GM12878 (cell line): ENCODE measurements at regions not wholly inside any gene's neighbourhood (a gene's known extent, or its start where the extent isn't known, plus 50 kb on each side); places are given as distances from the start of the nearest gene placed in this dataset.

Source experiments
- ATAC-seq: fragments of 200-7000 bp; cut with Tn5 transposase; 3 replicates; pipeline ENCODE4 v1.9.1; 2020; ENCODE audit warnings: mild to moderate bottlenecking, moderate library complexity
- BruUV-seq: library from RNA; stranded (reverse); fragments of 400-500 nt; replicated peaks from 2 replicates; lab custom pipeline; 2021; lab: Mats Ljungman, UMichigan
- CTCF ChIA-PET: fragments of 300-600 bp; sonication (Branson Sonifier 250); formaldehyde crosslinking; extraction: SDS; loops from one replicate; lab custom pipeline; 2021; ENCODE audit warnings: inconsistent platforms; lab: Yijun Ruan, JAX
- POLR2A ChIA-PET: fragments of 350-600 bp; formaldehyde crosslinking; extraction: SDS; loops from one replicate; lab custom pipeline; 2021; ENCODE audit warnings: inconsistent platforms; lab: Charles Lee
- RAD21 ChIA-PET: fragments of 300-600 bp; sonication (Branson Sonifier 250); formaldehyde crosslinking; loops from one replicate; lab custom pipeline; 2023; ENCODE audit warnings: antibody characterized with exemption; ENCODE audit not compliant: unreplicated experiment; lab: Charles Lee
- SMC1A ChIA-PET: fragments of 300-600 bp; sonication (Branson Sonifier 250); formaldehyde crosslinking; loops from one replicate; lab custom pipeline; 2023; ENCODE audit not compliant: unreplicated experiment, uncharacterized antibody; lab: Charles Lee
- DNase-seq: peaks from one replicate; pipeline ENCODE4 v3.0.0-alpha.2; 2011; ENCODE audit warnings: low read depth, low spot score
- FAIRE-seq: peaks from 3 replicates; lab custom pipeline; 2011; peaks lifted over from hg19 to GRCh38; lab: Jason Lieb, UNC
- H2AFZ ChIP-seq: 2 replicates; pipeline ENCODE4 v1.6.0; 2011; ENCODE audit warnings: low read depth, low read length, control low read depth; ENCODE audit not compliant: control insufficient read depth
- H3K27ac ChIP-seq: 2 replicates; pipeline ENCODE4 v1.5.1; 2011; ENCODE audit warnings: control low read depth; ENCODE audit not compliant: control insufficient read depth, insufficient read depth
- H3K27me3 ChIP-seq, 2 experiments: replicated peaks in 1 of 2; 2 replicates each; pipeline versions ENCODE4 v1.6.0 to v1.6.1; 2011; ENCODE audit warnings: low read length in 1 of 2; ENCODE audit not compliant: control insufficient read depth in 2 of 2, insufficient read depth in 2 of 2
- H3K36me3 ChIP-seq, 2 experiments: 2 replicates each; pipeline ENCODE4 v1.5.1; 2011; ENCODE audit warnings: low read length in 1 of 2; ENCODE audit not compliant: control insufficient read depth in 2 of 2, insufficient read depth in 2 of 2
- H3K4me1 ChIP-seq: 2 replicates; pipeline ENCODE4 v1.6.1; 2011; ENCODE audit warnings: mild to moderate bottlenecking, low read length, moderate library complexity, mixed read lengths; ENCODE audit not compliant: control insufficient read depth, insufficient read depth
- H3K4me2 ChIP-seq: 2 replicates; pipeline ENCODE4 v1.6.0; 2011; ENCODE audit warnings: control low read depth; ENCODE audit not compliant: control insufficient read depth, insufficient read depth
- H3K4me3 ChIP-seq: fragments of 200-600 bp; sonication (generic); 2 replicates; pipeline ENCODE4 v1.5.1; 2016
- H3K79me2 ChIP-seq: 2 replicates; pipeline ENCODE4 v1.6.0; 2011; ENCODE audit warnings: low read length; ENCODE audit not compliant: control insufficient read depth, insufficient read depth
- H3K9ac ChIP-seq: 2 replicates; pipeline ENCODE4 v1.8.0; 2011; ENCODE audit warnings: low read length, control low read depth, mixed read lengths; ENCODE audit not compliant: control insufficient read depth, insufficient read depth
- H3K9me3 ChIP-seq: replicated peaks from 3 replicates; pipeline ENCODE4 v1.5.1; 2011; ENCODE audit warnings: mild to moderate bottlenecking, low read length; ENCODE audit not compliant: control insufficient read depth, insufficient read depth
- H4K20me1 ChIP-seq: 2 replicates; pipeline ENCODE4 v1.6.0; 2011; ENCODE audit not compliant: control insufficient read depth, insufficient read depth
- ATF7 ChIP-seq: fragments of 450-650 bp; IDR thresholded peaks from 2 replicates; pipeline ENCODE4 v1.6.1; 2016; ENCODE audit warnings: low read depth, mild to moderate bottlenecking
- BCL11A ChIP-seq: IDR thresholded peaks from 2 replicates; pipeline ENCODE4 v1.6.1; 2011; ENCODE audit warnings: low read depth, low read length
- E4F1 ChIP-seq: fragments of 450-650 bp; IDR thresholded peaks from 2 replicates; pipeline ENCODE4 v1.6.1; 2018; ENCODE audit warnings: borderline replicate concordance, mild to moderate bottlenecking; ENCODE audit not compliant: partially characterized antibody
- HDAC6 ChIP-seq: fragments of 200-600 bp; sonication (generic); IDR thresholded peaks from one replicate; pipeline ENCODE4 v1.8.0; 2017; ENCODE audit warnings: antibody characterized with exemption; ENCODE audit not compliant: unreplicated experiment
- NR2F1 ChIP-seq: fragments of 450-650 bp; conservative IDR thresholded peaks from 2 replicates; pipeline ENCODE4 v1.6.1; 2017; ENCODE audit warnings: mild to moderate bottlenecking
- SIN3A ChIP-seq: IDR thresholded peaks from 2 replicates; pipeline ENCODE4 v1.6.1; 2012; ENCODE audit warnings: low read depth, low read length, improper control_type of control experiment
- SREBF2 ChIP-seq: IDR thresholded peaks from 2 replicates; pipeline ENCODE4 v1.6.1; 2012; ENCODE audit warnings: mild to moderate bottlenecking, low read length
- WGBS: methylation state at CpG from one replicate; pipeline ENCODE4 v1.1.6; 2016; ENCODE audit warnings: low lambda C conversion rate; ENCODE audit not compliant: insufficient replicate concordance, insufficient coverage; ENCODE audit errors: missing lambda C conversion rate; 5-methylcytosine and 5-hydroxymethylcytosine counted together
- in situ Hi-C: fragments of 300-500 bp; cut with MboI; formaldehyde crosslinking; loops from 9 replicates; pipeline ENCODE4 v1.14.3; 2018; ENCODE audit warnings: mixed read lengths
- intact Hi-C: fragments of 100-400 bp; cut with micrococcal nuclease; formaldehyde crosslinking; loops from one replicate; pipeline ENCODE4 v1.14.2; 2022; ENCODE audit not compliant: unreplicated experiment

DNA sequence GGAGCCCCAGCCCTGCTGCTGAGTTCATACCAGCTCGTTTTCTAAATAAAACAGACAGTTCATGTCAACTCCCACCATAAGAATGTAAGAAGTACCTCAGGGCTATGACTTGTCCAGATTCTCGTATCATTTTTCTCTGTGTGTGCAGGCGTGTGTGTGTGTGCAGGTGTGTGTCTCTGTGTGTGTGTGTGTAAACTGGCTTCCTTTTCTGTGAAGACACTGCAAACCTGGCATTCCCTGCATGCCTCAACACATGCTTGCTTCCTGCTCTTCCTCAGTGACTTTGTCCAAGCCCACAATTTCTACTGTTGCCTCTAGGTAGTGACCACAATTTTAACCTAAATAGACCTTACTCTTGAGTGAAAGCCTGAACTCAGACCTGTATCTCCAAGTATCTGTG is 879.0 kb downstream of the SLC4A3 start:
- SMC1A ChIA-PET: no interaction called here
- FAIRE-seq (no peak), ATAC-seq (no peak), DNase-seq (no peak)
- intact Hi-C loops (no loop called here), in situ Hi-C loops (no loop called here)
- Histone ChIP-seq H3K27me3 (no peaks in the 10 kb centered on the region), H3K79me2 (no peaks in the 10 kb centered on the region), H3K4me2 (no peak overlapping the region), H3K9ac (no peak overlapping the region), H3K27ac (no peak overlapping the region), H2AFZ (no peak overlapping the region), H3K4me1 (no peaks in the 10 kb centered on the region), H3K9me3 (no peaks in the 10 kb centered on the region), H4K20me1 (no peaks in the 10 kb centered on the region), H3K4me3 (no peak overlapping the region), H3K36me3 (no peaks in the 10 kb centered on the region)
- BruUV-seq: no TSS peak
- TF ChIP-seq SREBF2 (no peak), E4F1 (no peak), BCL11A (no peak), SIN3A (no peak), ATF7 (no peak), NR2F1 (no peak), HDAC6 (no peak)
- RAD21 ChIA-PET: no interaction called here
- POLR2A ChIA-PET: no interaction called here
- CTCF ChIA-PET: no interaction called here
- WGBS: 10% methylated on average over 3 of the region's 3 CpGs
